ENCODE measurements at regions not wholly inside any gene's neighbourhood (a gene's known extent, or its start where the extent isn't known, plus 50 kb on each side); places are given as distances from the start of the nearest gene placed in this dataset.

GRCh38 chr4:124504431-124504830 lies 208.1 kb downstream of the ANKRD50 start:
- H3K4me3 ChIP-seq (ENCODE audit: control extremely low read depth in 1 of 5, extremely low read depth in 1 of 5, insufficient read depth in 1 of 5, low read depth in 2 of 5, low read length in 4 of 5), result no peak overlapping the region
- H3K27ac ChIP-seq (ENCODE audit: low read length in 2 of 2), result no peak overlapping the region
- Mint-ChIP-seq H3K27me3 (no peaks in the 10 kb centered on the region), H3K4me3 (no peak overlapping the region), H3K4me1 (no peaks in the 10 kb centered on the region), H3K27ac (no peak overlapping the region), H3K9me3 (ENCODE audit: insufficient read depth) (no peaks in the 10 kb centered on the region)
- ATAC-seq (ENCODE audit: low read depth), result no peak
- intact Hi-C loops (cut with micrococcal nuclease), result no loop called here
- H4K20me1 ChIP-seq (ENCODE audit: control insufficient read depth, insufficient read depth, low read length, poor library complexity, severe bottlenecking), result no peaks in the 10 kb centered on the region
- H3K4me2 ChIP-seq (replicated peaks; ENCODE audit: low read depth, low read length, poor library complexity, severe bottlenecking), result no peak overlapping the region
- no peak for TF ChIP-seq CTCF (IDR thresholded peaks at IDR 0.05)
- no peak for TF ChIP-seq EZH2 (IDR thresholded peaks at IDR 0.05; ENCODE audit: borderline replicate concordance, insufficient read depth, low read depth, low read length, poor library complexity, severe bottlenecking)
- no peak for DNase-seq
- H3K9ac ChIP-seq (ENCODE audit: low read length), result no peak overlapping the region
- no CpG with 5 or more reads among the region's 2 CpGs for WGBS (ENCODE audit: insufficient coverage)
- H3K36me3 ChIP-seq (replicated peaks in 1 of 2; ENCODE audit: control extremely low read depth in 1 of 2, control insufficient read depth in 1 of 2, extremely low read depth in 1 of 2, insufficient read depth in 2 of 2, low read length in 1 of 2), result no peaks in the 10 kb centered on the region
- no peak overlapping the region for H2AFZ ChIP-seq (ENCODE audit: insufficient read depth, low read depth, low read length, poor library complexity, severe bottlenecking)
- H3K79me2 ChIP-seq (ENCODE audit: control insufficient read depth, insufficient read depth, low read length), result no peaks in the 10 kb centered on the region
- no peaks in the 10 kb centered on the region for H3K9me3 ChIP-seq (ENCODE audit: control extremely low read depth in 1 of 3, control insufficient read depth in 2 of 3, insufficient read depth in 1 of 3, low read length in 2 of 3)
- H3K4me1 ChIP-seq (ENCODE audit: control insufficient read depth in 2 of 2, insufficient read depth in 2 of 2, low read length in 2 of 2), result no peaks in the 10 kb centered on the region
- ChIA-PET CTCF (no interaction called here), POLR2A (no interaction called here)
- H3K27me3 ChIP-seq (replicated peaks in 1 of 4; ENCODE audit: control extremely low read depth in 1 of 4, control insufficient read depth in 3 of 4, insufficient read depth in 4 of 4, low read length in 3 of 4), result no peaks in the 10 kb centered on the region

GRCh38 chr4:124505211-124505610 lies 207.3 kb downstream of the ANKRD50 start:
- no peak for TF ChIP-seq EZH2 (IDR thresholded peaks at IDR 0.05; ENCODE audit: borderline replicate concordance, insufficient read depth, low read depth, low read length, poor library complexity, severe bottlenecking)
- no peak for TF ChIP-seq CTCF (IDR thresholded peaks at IDR 0.05)
- no peaks in the 10 kb centered on the region for H3K27me3 ChIP-seq (replicated peaks in 1 of 4; ENCODE audit: control extremely low read depth in 1 of 4, control insufficient read depth in 3 of 4, insufficient read depth in 4 of 4, low read length in 3 of 4)
- H3K4me2 ChIP-seq (replicated peaks; ENCODE audit: low read depth, low read length, poor library complexity, severe bottlenecking), result no peak overlapping the region
- Mint-ChIP-seq H3K9me3 (ENCODE audit: insufficient read depth) (no peaks in the 10 kb centered on the region), H3K4me1 (no peaks in the 10 kb centered on the region), H3K27ac (no peak overlapping the region), H3K27me3 (no peaks in the 10 kb centered on the region), H3K4me3 (no peak overlapping the region)
- intact Hi-C loops (cut with micrococcal nuclease), result no loop called here
- H3K9ac ChIP-seq (ENCODE audit: low read length), result no peak overlapping the region
- WGBS (ENCODE audit: insufficient coverage), result no CpG with 5 or more reads among the region's 2 CpGs
- no peaks in the 10 kb centered on the region for H4K20me1 ChIP-seq (ENCODE audit: control insufficient read depth, insufficient read depth, low read length, poor library complexity, severe bottlenecking)
- H2AFZ ChIP-seq (ENCODE audit: insufficient read depth, low read depth, low read length, poor library complexity, severe bottlenecking), result no peak overlapping the region
- H3K36me3 ChIP-seq (replicated peaks in 1 of 2; ENCODE audit: control extremely low read depth in 1 of 2, control insufficient read depth in 1 of 2, extremely low read depth in 1 of 2, insufficient read depth in 2 of 2, low read length in 1 of 2), result no peaks in the 10 kb centered on the region
- DNase-seq, result no peak
- ChIA-PET POLR2A (no interaction called here), CTCF (no interaction called here)
- H3K4me1 ChIP-seq (ENCODE audit: control insufficient read depth in 2 of 2, insufficient read depth in 2 of 2, low read length in 2 of 2), result no peaks in the 10 kb centered on the region
- ATAC-seq (ENCODE audit: low read depth), result no peak
- H3K4me3 ChIP-seq (ENCODE audit: control extremely low read depth in 1 of 5, extremely low read depth in 1 of 5, insufficient read depth in 1 of 5, low read depth in 2 of 5, low read length in 4 of 5), result no peak overlapping the region
- H3K27ac ChIP-seq (ENCODE audit: low read length in 2 of 2), result no peak overlapping the region
- H3K79me2 ChIP-seq (ENCODE audit: control insufficient read depth, insufficient read depth, low read length), result no peaks in the 10 kb centered on the region
- no peaks in the 10 kb centered on the region for H3K9me3 ChIP-seq (ENCODE audit: control extremely low read depth in 1 of 3, control insufficient read depth in 2 of 3, insufficient read depth in 1 of 3, low read length in 2 of 3)

Measured in B cell (primary cell).